Body of pancreas (tissue), 4 donors: ENCODE measurements at regions not wholly inside any gene's neighbourhood (a gene's known extent, or its start where the extent isn't known, plus 50 kb on each side); places are given as distances from the start of the nearest gene placed in this dataset.

Experiments
- ATAC-seq: fragments of 150-250 bp; one replicate; pipeline ENCODE4 v1.9.1; 2016
- DNase-seq, 4 donors: peaks; one replicate each; pipeline ENCODE4 v3.0.0-alpha.2; 2019
- H3K27ac ChIP-seq, 4 donors: fragments of 200-600 bp; sonication (generic); 1 replicate in 3 of 4; 2 replicates in 1 of 4; pipeline versions ENCODE4 v1.5.1 to v1.6.1; 2016 to 2019; ENCODE audit warnings: mild to moderate bottlenecking in 1 of 4, mixed read lengths in 1 of 4, moderate library complexity in 1 of 4
- H3K27me3 ChIP-seq, 2 donors: fragments of 200-600 bp; sonication (generic); one replicate each; pipeline ENCODE4 v1.6.0; 2016; ENCODE audit warnings: mild to moderate bottlenecking in 1 of 2
- H3K36me3 ChIP-seq, 2 donors: fragments of 200-600 bp; sonication (generic); replicated peaks in 1 of 2; 2 replicates each; pipeline ENCODE4 v1.5.1; 2016; ENCODE audit warnings: low read depth in 2 of 2; ENCODE audit not compliant: insufficient read depth in 1 of 2
- H3K4me1 ChIP-seq: fragments of 200-600 bp; sonication (generic); one replicate; pipeline ENCODE4 v1.6.0; 2016
- H3K4me3 ChIP-seq, 2 donors: fragments of 200-600 bp; sonication (generic); 1 replicate in 1 of 2; 2 replicates in 1 of 2; pipeline ENCODE4 v1.5.1; 2016 to 2019
- H3K9me3 ChIP-seq, 3 donors: fragments of 200-600 bp; sonication (generic); 1 replicate in 2 of 3; 2 replicates in 1 of 3; pipeline ENCODE4 v1.5.1; 2016
- CTCF ChIP-seq, 7 experiments: fragments of 450-650 bp in 4 of 7; fragments of 200-600 bp in 3 of 7; sonication (generic) in 3 of 7; IDR thresholded peaks; one replicate each; pipeline ENCODE4 v1.5.1; 2016 to 2019; ENCODE audit warnings: antibody characterized with exemption in 7 of 7
- POLR2A ChIP-seq, 3 donors: fragments of 450-650 bp; IDR thresholded peaks; one replicate each; pipeline ENCODE4 v1.6.1; 2016; ENCODE audit warnings: antibody characterized with exemption in 3 of 3, mild to moderate bottlenecking in 2 of 3
- WGBS, 2 donors: methylation state at CpG; one replicate each; pipeline ENCODE4 v1.1.5; 2017; 5-methylcytosine and 5-hydroxymethylcytosine counted together
- intact Hi-C: fragments of 100-400 bp; cut with DNase I; formaldehyde crosslinking; loops from one replicate; pipeline ENCODE4 v1.15.1; 2023

GRCh38 chr6:141641406-141641805 is 491.3 kb upstream of the GJE1 start:
- intact Hi-C loops = no loop called here
- no peak for TF ChIP-seq CTCF (IDR thresholded peaks at IDR 0.05)
- no peak for TF ChIP-seq POLR2A (IDR thresholded peaks at IDR 0.05)
- WGBS, 2 donors = 29 to 37% methylated on average over 1 of the region's 1 CpG

DNA sequence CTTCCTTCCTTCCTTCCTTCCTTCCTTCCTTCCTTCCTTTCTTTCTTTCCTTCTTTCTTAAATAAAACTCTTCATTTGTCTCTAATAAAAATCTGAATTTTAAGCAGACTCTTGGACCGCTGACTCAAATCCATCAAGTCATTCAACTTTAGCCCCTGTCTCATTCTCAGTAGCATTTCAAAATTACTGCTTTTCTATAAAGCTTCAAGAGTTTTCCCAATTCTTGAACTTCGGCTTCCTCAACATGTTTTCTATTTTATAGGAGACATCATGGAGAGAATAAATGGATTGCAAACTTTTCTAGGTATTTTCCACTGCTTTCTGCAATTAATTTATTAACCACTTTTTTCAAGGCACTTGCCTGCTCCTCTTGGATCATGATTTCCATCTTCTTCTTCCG is 497.1 kb upstream of the GJE1 start:
- Histone ChIP-seq H3K9me3 (no peaks in the 10 kb centered on the region), H3K27ac (no peak overlapping the region), H3K4me1 (no peaks in the 10 kb centered on the region), H3K36me3 (no peaks in the 10 kb centered on the region), H3K4me3 (no peak overlapping the region), H3K27me3 (no peaks in the 10 kb centered on the region)
- no peak for TF ChIP-seq CTCF (IDR thresholded peaks at IDR 0.05)
- ATAC-seq = no peak
- 73 to 75% methylated on average over 3 of the region's 3 CpGs for WGBS, 2 donors
- DNase-seq = no peak
- intact Hi-C loops = no loop called here

More at GRCh38 chr6:141641406-141641805, 491.3 kb upstream of the GJE1 start:
- no peaks in the 10 kb centered on the region for H3K9me3 ChIP-seq
- H3K27ac ChIP-seq = no peak overlapping the region
- H3K27me3 ChIP-seq = no peaks in the 10 kb centered on the region
- H3K4me3 ChIP-seq = no peak overlapping the region
- no peaks in the 10 kb centered on the region for H3K4me1 ChIP-seq
- ATAC-seq (no peak), DNase-seq (no peak)
- no peaks in the 10 kb centered on the region for H3K36me3 ChIP-seq

GRCh38 chr6:141634269-141634668 is 498.5 kb upstream of the GJE1 start:
- DNase-seq (no peak), ATAC-seq (no peak)
- Histone ChIP-seq H3K4me1 (no peaks in the 10 kb centered on the region), H3K27me3 (no peaks in the 10 kb centered on the region), H3K27ac (no peak overlapping the region), H3K9me3 (no peaks in the 10 kb centered on the region), H3K4me3 (no peak overlapping the region), H3K36me3 (no peaks in the 10 kb centered on the region)
- WGBS, 2 donors = 46 to 66% methylated on average over 2 of the region's 2 CpGs
- intact Hi-C loops = no loop called here
- TF ChIP-seq CTCF (IDR thresholded peaks at IDR 0.05) = no peak
- no peak for TF ChIP-seq POLR2A (IDR thresholded peaks at IDR 0.05)

- Histone ChIP-seq H3K36me3 (no peaks in the 10 kb centered on the region), H3K4me1 (no peaks in the 10 kb centered on the region), H3K9me3 (no peaks in the 10 kb centered on the region), H3K27me3 (no peaks in the 10 kb centered on the region), H3K4me3 (no peak overlapping the region), H3K27ac (no peak overlapping the region)
- intact Hi-C loops = no loop called here
- ATAC-seq (no peak), DNase-seq (no peak)
- TF ChIP-seq CTCF (IDR thresholded peaks at IDR 0.05) = no peak
- TF ChIP-seq POLR2A (IDR thresholded peaks at IDR 0.05) = no peak
- 76 to 77% methylated on average over 3 of the region's 3 CpGs for WGBS, 2 donors
These were observed 508.4 kb upstream of the GJE1 start for GRCh38 chr6:141624301-141624700.

DNA sequence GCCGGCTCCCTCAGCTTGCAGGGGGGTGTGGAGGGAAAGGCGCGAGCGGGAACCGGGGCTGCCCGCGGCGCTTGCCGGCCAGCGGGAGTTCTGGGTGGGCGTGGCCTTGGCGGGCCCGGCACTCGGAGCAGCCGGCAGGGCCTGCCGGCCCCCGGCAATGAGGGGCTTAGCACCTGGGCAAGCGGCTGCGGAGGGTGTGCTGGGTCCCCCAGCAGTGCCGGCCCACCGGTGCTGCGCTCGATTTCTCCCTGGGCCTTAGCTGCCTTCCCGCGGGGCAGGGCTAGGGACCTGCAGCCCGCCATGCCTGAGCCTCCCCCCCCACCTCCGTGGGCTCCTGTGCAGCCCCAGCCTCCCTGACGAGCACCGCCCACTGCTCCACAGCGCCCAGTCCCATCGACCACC is 514.5 kb upstream of the GJE1 start:
- no peak for TF ChIP-seq CTCF (IDR thresholded peaks at IDR 0.05)
- Histone ChIP-seq H3K4me3 (no peak overlapping the region), H3K36me3 (no peaks in the 10 kb centered on the region), H3K27ac (no peak overlapping the region), H3K4me1 (no peaks in the 10 kb centered on the region), H3K9me3 (no peaks in the 10 kb centered on the region), H3K27me3 (no peaks in the 10 kb centered on the region)
- 89 to 94% methylated on average over 11 to 27 of the region's 31 CpGs for WGBS, 2 donors
- intact Hi-C loops = no loop called here
- DNase-seq (no peak), ATAC-seq (no peak)
